ENCODE measurements at regions not wholly inside any gene's neighbourhood (a gene's known extent, or its start where the extent isn't known, plus 50 kb on each side); places are given as distances from the start of the nearest gene placed in this dataset.

- TF ChIP-seq CTCF (conservative IDR thresholded peaks at IDR 0.05 in 1 of 2, IDR thresholded peaks at IDR 0.05 in 1 of 2; ENCODE audit: low read depth in 1 of 2, low read length in 2 of 2) (no peak), EZH2 (IDR thresholded peaks at IDR 0.05; ENCODE audit: low read length, missing control alignments) (no peak)
Measured at GRCh38 chr7:157474685-157475084, 137.9 kb downstream of the DNAJB6 start.
